NCI-H1417 (cell line): ENCODE measurements at regions not wholly inside any gene's neighbourhood (a gene's known extent, or its start where the extent isn't known, plus 50 kb on each side); places are given as distances from the start of the nearest gene placed in this dataset.
"Not testable (repeated sequence)": the region's sequence is repeated elsewhere in the genome, so short reads cannot be mapped to it uniquely, and the experiment has no call there.

Experiments used
- DNase-seq, 3 experiments: peaks; one replicate each; lab custom pipeline; 2025; lab: John Stamatoyannopoulos, UW

GRCh38 chr6:170044836-170045562 lies 245.9 kb downstream of the DLL1 start:
- no peak for DNase-seq

- no peak for DNase-seq
Observed at GRCh38 chr6:170043881-170044790, 246.7 kb downstream of the DLL1 start.

GRCh38 chr6:170043150-170043819 lies 247.6 kb downstream of the DLL1 start:
- DNase-seq: no peak

GRCh38 chr6:170042596-170043118 lies 248.2 kb downstream of the DLL1 start:
- no peak for DNase-seq

- DNase-seq: no peak
Observed at GRCh38 chr6:170042123-170042522, 248.8 kb downstream of the DLL1 start.

- no peak for DNase-seq
Observed at GRCh38 chr6:170041526-170041925, 249.4 kb downstream of the DLL1 start.

- no peak for DNase-seq
Observed at GRCh38 chr6:170040906-170041305, 250.0 kb downstream of the DLL1 start.

- no peak for DNase-seq
Observed at GRCh38 chr6:170040115-170040500, 250.8 kb downstream of the DLL1 start.

- no peak for DNase-seq
Observed at GRCh38 chr6:170039156-170040114, 251.4 kb downstream of the DLL1 start.

- no peak for DNase-seq
Observed at GRCh38 chr6:170038708-170039107, 252.2 kb downstream of the DLL1 start.

GRCh38 chr6:170038251-170038650 lies 252.6 kb downstream of the DLL1 start:
- no peak for DNase-seq

GRCh38 chr6:170037541-170038250 lies 253.2 kb downstream of the DLL1 start:
- DNase-seq: no peak

- DNase-seq: no peak
Observed at GRCh38 chr6:170036916-170037315, 254.0 kb downstream of the DLL1 start.

- not testable (repeated sequence) for DNase-seq
Observed at GRCh38 chr6:170036367-170036766, 254.5 kb downstream of the DLL1 start.

GRCh38 chr6:170035901-170036304 lies 255.0 kb downstream of the DLL1 start:
- DNase-seq: no peak

- no peak for DNase-seq
Observed at GRCh38 chr6:170035044-170035443, 255.8 kb downstream of the DLL1 start.

GRCh38 chr6:170034294-170034693 lies 256.6 kb downstream of the DLL1 start:
- no peak for DNase-seq

GRCh38 chr6:170033666-170034065 lies 257.2 kb downstream of the DLL1 start:
- no peak for DNase-seq

GRCh38 chr6:170032706-170033309 lies 258.1 kb downstream of the DLL1 start:
- DNase-seq: no peak

- no peak for DNase-seq
Observed at GRCh38 chr6:170032197-170032596, 258.7 kb downstream of the DLL1 start.
